Psoas muscle (tissue), 7 donors: ENCODE measurements at regions not wholly inside any gene's neighbourhood (a gene's known extent, or its start where the extent isn't known, plus 50 kb on each side); places are given as distances from the start of the nearest gene placed in this dataset.

ENCODE experiments used
- ATAC-seq, 4 donors: fragments of 200-7000 bp; cut with Tn5 transposase; one replicate each; pipeline ENCODE4 v1.9.1; 2020; ENCODE audit warnings: moderate library complexity in 3 of 4, mild to moderate bottlenecking in 2 of 4
- DNase-seq, 2 donors: peaks; one replicate each; pipeline ENCODE4 v3.0.0-alpha.2; 2020
- H3K27ac ChIP-seq: fragments of 200-600 bp; one replicate; pipeline ENCODE4 v1.8.0; 2022
- H3K27me3 ChIP-seq, 3 donors: fragments of 200-600 bp in 1 of 3; one replicate each; pipeline versions ENCODE4 v1.6.1 to v1.8.0; 2013 to 2022; ENCODE audit warnings: low read length in 2 of 3, mild to moderate bottlenecking in 2 of 3, moderate library complexity in 1 of 3; ENCODE audit not compliant: insufficient read depth in 3 of 3
- H3K36me3 ChIP-seq, 2 donors: fragments of 200-600 bp in 1 of 2; one replicate each; pipeline versions ENCODE4 v1.6.1 to v1.8.0; 2013 to 2022; ENCODE audit warnings: low read depth in 1 of 2, mild to moderate bottlenecking in 1 of 2, moderate library complexity in 1 of 2; ENCODE audit not compliant: insufficient read depth in 1 of 2
- H3K4me1 ChIP-seq: fragments of 200-600 bp; one replicate; pipeline ENCODE4 v1.8.0; 2022
- H3K4me3 ChIP-seq: fragments of 200-600 bp; one replicate; pipeline ENCODE4 v1.8.0; 2022; ENCODE audit warnings: mild to moderate bottlenecking
- H3K9me3 ChIP-seq: fragments of 200-600 bp; one replicate; pipeline ENCODE4 v1.8.0; 2022
- CTCF ChIP-seq: fragments of 200-600 bp; IDR thresholded peaks from one replicate; pipeline ENCODE4 v1.8.0; 2022; ENCODE audit warnings: antibody characterized with exemption
- WGBS, 3 donors: extraction: QIAGEN DNeasy Blood & Tissue Kit; methylation state at CpG; one replicate each; pipeline versions ENCODE4 v1.1.6 to v1.1.7; 2013; 5-methylcytosine and 5-hydroxymethylcytosine counted together
- intact Hi-C, 2 donors: fragments of 100-400 bp; cut with DNase I; formaldehyde crosslinking; loops; one replicate each; pipeline versions ENCODE4 v1.11.0 to v1.14.2; 2022
- donor health status: healthy with polysubstance abuse.
- donor health status: DM: no; HTN: no; CAD: no; lungs with moderate emphysema.
- donor health status: Bipolar disorder and iron deficiency.
- donor health status: healthy.
- donor health status: DM: yes; HTN: yes; CAD: no.
- donor health status: DM: no; HTN: no; CAD: no.
- donor health status: DM: yes; HTN: yes; CAD: no.

- Histone ChIP-seq H3K27me3 (no peaks in the 10 kb centered on the region), H3K27ac (no peak overlapping the region), H3K36me3 (no peaks in the 10 kb centered on the region), H3K4me3 (no peak overlapping the region), H3K9me3 (no peaks in the 10 kb centered on the region), H3K4me1 (no peaks in the 10 kb centered on the region)
- ATAC-seq (no peak), DNase-seq (no peak)
- WGBS, 3 donors: 86 to 88% (median 86%) methylated on average over 7 of the region's 7 CpGs
- intact Hi-C loops: no loop called here
- no peak for TF ChIP-seq CTCF
Measured at GRCh38 chr4:111681751-111682150, 463.5 kb upstream of the FAM241A start.

- Histone ChIP-seq H3K4me3 (no peak overlapping the region), H3K9me3 (no peaks in the 10 kb centered on the region), H3K27ac (no peak overlapping the region), H3K4me1 (peaks cover 8% of the 10 kb centered on the region), H3K36me3 (no peaks in the 10 kb centered on the region), H3K27me3 (no peaks in the 10 kb centered on the region)
- DNase-seq: no peak
- ATAC-seq: no peak
- intact Hi-C loops: no loop called here
- no peak for TF ChIP-seq CTCF
- 91 to 95% (median 94%) methylated on average over 3 of the region's 3 CpGs for WGBS, 3 donors
Measured at GRCh38 chr4:111685205-111685604, 460.0 kb upstream of the FAM241A start.

GRCh38 chr4:111689214-111689613, 456.0 kb upstream of the FAM241A start:
- Histone ChIP-seq H3K4me3 (no peak overlapping the region), H3K9me3 (no peaks in the 10 kb centered on the region), H3K36me3 (no peaks in the 10 kb centered on the region), H3K4me1 (peaks cover 8% of the 10 kb centered on the region), H3K27me3 (no peaks in the 10 kb centered on the region), H3K27ac (no peak overlapping the region)
- intact Hi-C loops: no loop called here
- DNase-seq: no peak
- no peak for TF ChIP-seq CTCF
- peak; percentile 63 to 91 (median 70) for ATAC-seq

- Histone ChIP-seq H3K27ac (no peak overlapping the region), H3K4me3 (no peak overlapping the region), H3K9me3 (no peaks in the 10 kb centered on the region), H3K36me3 (no peaks in the 10 kb centered on the region), H3K4me1 (peaks cover 8% of the 10 kb centered on the region), H3K27me3 (no peaks in the 10 kb centered on the region)
- ATAC-seq: peak in 1 of 4 donors; percentile 44
- DNase-seq: no peak
- WGBS, 3 donors: 61 to 70% (median 66%) methylated on average over 1 of the region's 1 CpG
- intact Hi-C loops: no loop called here
- TF ChIP-seq CTCF: no peak
Measured at GRCh38 chr4:111689731-111690130, 455.5 kb upstream of the FAM241A start.

- WGBS, 3 donors: 31 to 43% (median 33%) methylated on average over 2 of the region's 2 CpGs
- intact Hi-C loops: no loop called here
- no peak for ATAC-seq
- Histone ChIP-seq H3K4me3 (no peak overlapping the region), H3K9me3 (no peaks in the 10 kb centered on the region), H3K27me3 (no peaks in the 10 kb centered on the region), H3K27ac (no peak overlapping the region), H3K4me1 (peaks cover 8% of the 10 kb centered on the region), H3K36me3 (no peaks in the 10 kb centered on the region)
- no peak for TF ChIP-seq CTCF
- DNase-seq: no peak
Measured at GRCh38 chr4:111693758-111694157, 451.5 kb upstream of the FAM241A start.
